H1 (cell line): ENCODE measurements at regions not wholly inside any gene's neighbourhood (a gene's known extent, or its start where the extent isn't known, plus 50 kb on each side); places are given as distances from the start of the nearest gene placed in this dataset.

Experiments
- CTCF ChIA-PET: fragments of 300-600 bp; sonication (Branson Sonifier 250); formaldehyde crosslinking; loops from one replicate; lab custom pipeline; 2021; ENCODE audit not compliant: partially characterized antibody; lab: Charles Lee
- POLR2A ChIA-PET: fragments of 300-600 bp; sonication (Branson Sonifier 250); formaldehyde crosslinking; loops from one replicate; lab custom pipeline; 2021; ENCODE audit warnings: inconsistent platforms; ENCODE audit not compliant: partially characterized antibody; lab: Charles Lee
- DNase-seq, 2 experiments: peaks; one replicate each; pipeline versions ENCODE4 v3.0.0 to v3.0.0-alpha.2; 2010 to 2022; ENCODE audit warnings: low spot score in 2 of 2, low read depth in 1 of 2, mixed read lengths in 1 of 2
- FAIRE-seq: peaks from 2 replicates; lab custom pipeline; 2011; peaks lifted over from hg19 to GRCh38; lab: Jason Lieb, UNC
- H2AFZ ChIP-seq: 2 replicates; pipeline ENCODE4 v1.8.1; 2012; ENCODE audit warnings: low read length, inconsistent platforms
- H2AK5ac ChIP-seq: 2 replicates; pipeline ENCODE4 v1.6.1; 2013; ENCODE audit warnings: low read depth, low read length
- H2BK120ac ChIP-seq: replicated peaks from 2 replicates; pipeline ENCODE3; 2013; ENCODE audit warnings: low read depth, low read length, inconsistent platforms
- H2BK12ac ChIP-seq: 2 replicates; pipeline ENCODE4 v1.6.1; 2013; ENCODE audit warnings: low read depth, low read length
- H2BK15ac ChIP-seq: 2 replicates; pipeline ENCODE4 v1.6.1; 2013; ENCODE audit warnings: low read length
- H2BK20ac ChIP-seq: 2 replicates; pipeline ENCODE4 v1.6.1; 2013; ENCODE audit warnings: low read length
- H2BK5ac ChIP-seq: 2 replicates; pipeline ENCODE4 v1.6.1; 2013; ENCODE audit warnings: low read depth, low read length
- H3K14ac ChIP-seq: 2 replicates; pipeline ENCODE4 v1.6.1; 2013; ENCODE audit warnings: inconsistent platforms; ENCODE audit not compliant: insufficient read length
- H3K18ac ChIP-seq: 2 replicates; pipeline ENCODE4 v1.6.1; 2013; ENCODE audit warnings: low read length; ENCODE audit errors: extremely low read depth
- H3K23ac ChIP-seq: 2 replicates; pipeline ENCODE4 v1.6.1; 2013; ENCODE audit warnings: inconsistent platforms; ENCODE audit not compliant: insufficient read length
- H3K23me2 ChIP-seq: 2 replicates; pipeline ENCODE4 v1.6.1; 2013; ENCODE audit warnings: low read depth, low read length
- H3K27ac ChIP-seq: 2 replicates; pipeline ENCODE4 v1.6.1; 2011; ENCODE audit warnings: low read depth, low read length, inconsistent platforms
- H3K27me3 ChIP-seq, 4 experiments: replicated peaks in 1 of 4; 1 replicate in 1 of 4; 2 replicates in 3 of 4; pipeline versions ENCODE4 v1.6.1 to v1.8.1; 2011 to 2013; ENCODE audit warnings: low read length in 3 of 4, mild to moderate bottlenecking in 3 of 4, inconsistent platforms in 2 of 4, mixed read lengths in 2 of 4, moderate library complexity in 1 of 4; ENCODE audit not compliant: control insufficient read depth in 3 of 4, insufficient read depth in 3 of 4; ENCODE audit errors: extremely low read depth in 1 of 4
- H3K36me3 ChIP-seq, 4 experiments: 2 replicates each; pipeline versions ENCODE4 v1.6.1 to v1.8.1; 2011 to 2013; ENCODE audit warnings: mild to moderate bottlenecking in 4 of 4, low read length in 3 of 4, moderate library complexity in 2 of 4, control low read depth in 1 of 4, inconsistent platforms in 1 of 4; ENCODE audit not compliant: insufficient read depth in 4 of 4, control insufficient read depth in 2 of 4
- H3K4ac ChIP-seq: replicated peaks from 2 replicates; pipeline ENCODE3; 2013; ENCODE audit warnings: low read length, low read depth, mixed read lengths, inconsistent platforms; ENCODE audit not compliant: insufficient read length
- H3K4me1 ChIP-seq, 4 experiments: replicated peaks in 1 of 4; 1 replicate in 1 of 4; 2 replicates in 3 of 4; pipeline versions ENCODE4 v1.6.1 to v1.8.1; 2011 to 2013; ENCODE audit warnings: low read length in 3 of 4, inconsistent platforms in 2 of 4, mixed read lengths in 1 of 4; ENCODE audit not compliant: insufficient read depth in 4 of 4, control insufficient read depth in 3 of 4
- H3K4me2 ChIP-seq, 2 experiments: 2 replicates each; pipeline versions ENCODE4 v1.6.1 to v1.8.1; 2011 to 2013; ENCODE audit warnings: low read depth in 2 of 2, low read length in 2 of 2, control low read depth in 1 of 2, inconsistent platforms in 1 of 2, mild to moderate bottlenecking in 1 of 2; ENCODE audit not compliant: insufficient read depth in 1 of 2
- H3K4me3 ChIP-seq, 4 experiments: fragments of 200-600, 300-600 bp in 1 of 4; sonication (generic), shearing (Covaris generic), sonication (Bioruptor Twin) in 1 of 4; 2 replicates each; pipeline versions ENCODE4 v1.5.1 to v1.8.1; 2011 to 2016; ENCODE audit warnings: low read length in 4 of 4, low read depth in 3 of 4, control low read depth in 2 of 4, inconsistent platforms in 2 of 4, mild to moderate bottlenecking in 2 of 4, mixed read lengths in 1 of 4, moderate library complexity in 1 of 4; ENCODE audit not compliant: insufficient read depth in 2 of 4; ENCODE audit errors: extremely low read depth in 1 of 4
- H3K56ac ChIP-seq: replicated peaks from 2 replicates; pipeline ENCODE3; 2013; ENCODE audit warnings: low read depth, mild to moderate bottlenecking, mixed read lengths, low read length, inconsistent platforms; ENCODE audit not compliant: insufficient read length
- H3K79me1 ChIP-seq: 2 replicates; pipeline ENCODE4 v1.6.1; 2013; ENCODE audit warnings: low read depth, low read length, control low read depth
- H3K79me2 ChIP-seq, 2 experiments: 2 replicates each; pipeline versions ENCODE4 v1.6.1 to v1.8.1; 2012 to 2013; ENCODE audit warnings: low read length in 2 of 2, mild to moderate bottlenecking in 2 of 2, inconsistent platforms in 1 of 2; ENCODE audit not compliant: insufficient read depth in 2 of 2, control insufficient read depth in 1 of 2
- H3K9ac ChIP-seq, 4 experiments: replicated peaks in 1 of 4; 1 replicate in 1 of 4; 2 replicates in 3 of 4; pipeline versions ENCODE4 v1.6.1 to v1.8.1; 2011 to 2013; ENCODE audit warnings: low read depth in 3 of 4, low read length in 3 of 4, control low read depth in 2 of 4, mild to moderate bottlenecking in 2 of 4, moderate library complexity in 2 of 4, inconsistent platforms in 1 of 4; ENCODE audit errors: extremely low read depth in 1 of 4
- H3K9me3 ChIP-seq, 2 experiments: 2 replicates each; pipeline versions ENCODE4 v1.6.1 to v1.8.1; 2012 to 2013; ENCODE audit warnings: mild to moderate bottlenecking in 2 of 2, moderate library complexity in 2 of 2, control low read depth in 1 of 2, inconsistent platforms in 1 of 2, low read depth in 1 of 2, low read length in 1 of 2, mixed read lengths in 1 of 2; ENCODE audit not compliant: insufficient read depth in 2 of 2
- H4K20me1 ChIP-seq, 2 experiments: replicated peaks in 1 of 2; 2 replicates each; pipeline versions ENCODE3 to v1.8.1; 2011 to 2013; ENCODE audit warnings: inconsistent platforms in 2 of 2, low read length in 2 of 2, mild to moderate bottlenecking in 1 of 2; ENCODE audit not compliant: insufficient read depth in 2 of 2, control insufficient read depth in 1 of 2
- H4K5ac ChIP-seq: 2 replicates; pipeline ENCODE4 v1.6.1; 2013; ENCODE audit warnings: low read length, low read depth, mixed read lengths, inconsistent platforms; ENCODE audit not compliant: insufficient read length
- H4K8ac ChIP-seq: 2 replicates; pipeline ENCODE4 v1.8.0; 2013; ENCODE audit warnings: mild to moderate bottlenecking, moderate library complexity, low read length, inconsistent platforms; ENCODE audit not compliant: insufficient read depth; ENCODE audit errors: extremely low read depth
- H4K91ac ChIP-seq: replicated peaks from 2 replicates; pipeline ENCODE3; 2013; ENCODE audit warnings: low read length, mixed read lengths, inconsistent platforms; ENCODE audit not compliant: insufficient read length
- BACH1 ChIP-seq: IDR thresholded peaks from 2 replicates; pipeline ENCODE4 v1.6.1; 2012; ENCODE audit warnings: low read length, improper control_type of control experiment
- CBX8 ChIP-seq: fragments of 300-800, 300-1000 bp; sonication (generic); IDR thresholded peaks from 2 replicates; pipeline ENCODE4 v1.7.1; 2016; ENCODE audit warnings: low read depth, low read length, borderline replicate concordance
- CREB1 ChIP-seq: IDR thresholded peaks from 2 replicates; pipeline ENCODE4 v1.6.1; 2012; ENCODE audit warnings: inconsistent platforms
- FOSL1 ChIP-seq: IDR thresholded peaks from 2 replicates; pipeline ENCODE4 v1.6.1; 2011; ENCODE audit warnings: mild to moderate bottlenecking, low read depth, low read length, moderate library complexity; ENCODE audit not compliant: insufficient read depth
- JUND ChIP-seq: IDR thresholded peaks from 2 replicates; pipeline ENCODE4 v1.6.1; 2011; ENCODE audit warnings: mild to moderate bottlenecking, improper control_type of control experiment, low read length
- KDM4A ChIP-seq: IDR thresholded peaks from one replicate; pipeline ENCODE4 v1.7.1; 2012; ENCODE audit warnings: low read depth, mild to moderate bottlenecking, moderate library complexity, low read length, inconsistent platforms; ENCODE audit not compliant: severe bottlenecking
- MAFK ChIP-seq: IDR thresholded peaks from 2 replicates; pipeline ENCODE4 v1.6.1; 2012; ENCODE audit warnings: low read depth, mild to moderate bottlenecking, improper control_type of control experiment, low read length
- POLR2A ChIP-seq, 2 experiments: IDR thresholded peaks; 1 replicate in 1 of 2; 2 replicates in 1 of 2; pipeline ENCODE4 v1.6.1; 2011; ENCODE audit warnings: low read depth in 2 of 2, low read length in 2 of 2, mild to moderate bottlenecking in 2 of 2; ENCODE audit errors: control extremely low read depth in 1 of 2
- SUZ12 ChIP-seq: fragments of 200-600 bp; sonication (generic); IDR thresholded peaks from 2 replicates; pipeline ENCODE4 v1.6.1; 2012; ENCODE audit warnings: mild to moderate bottlenecking, inconsistent platforms, low read length, moderate library complexity, mixed read lengths
- WGBS, 2 experiments: shearing (Covaris generic) in 1 of 2; methylation state at CpG; one replicate each; pipeline versions ENCODE4 v1.1.6 to v1.1.7; 2013 to 2015; ENCODE audit warnings: low lambda C conversion rate in 2 of 2, mixed read lengths in 2 of 2, inconsistent platforms in 1 of 2, low coverage in 1 of 2, missing lambda C conversion rate in 1 of 2; ENCODE audit not compliant: insufficient replicate concordance in 2 of 2, insufficient coverage in 1 of 2, insufficient read length in 1 of 2; ENCODE audit errors: extremely low coverage in 1 of 2, missing lambda C conversion rate in 1 of 2; 5-methylcytosine and 5-hydroxymethylcytosine counted together

DNA sequence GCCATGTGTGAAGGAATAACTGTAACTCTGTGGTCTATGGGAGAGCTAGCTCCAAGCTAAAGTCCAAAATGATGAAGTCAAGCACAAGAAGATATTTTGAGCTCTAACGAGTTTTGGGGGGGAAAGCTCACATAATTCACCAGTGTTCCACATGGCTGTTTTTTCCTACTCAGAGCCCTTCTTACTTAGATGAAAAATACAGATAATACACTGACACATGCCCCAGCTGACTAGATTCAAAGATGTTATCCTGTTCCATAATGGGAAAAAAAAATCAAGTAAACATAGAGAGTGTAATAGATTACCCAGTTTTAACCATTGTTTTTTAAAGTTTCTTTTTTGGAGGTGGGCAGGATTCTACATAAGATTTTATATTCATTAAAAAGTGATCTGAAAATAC lies 86.6 kb downstream of the PRLHR start:
- FAIRE-seq (no peak), DNase-seq (no peak)
- no peak overlapping the region for H3K4me3 ChIP-seq
- H3K14ac ChIP-seq: no peak overlapping the region
- H4K5ac ChIP-seq: no peak overlapping the region
- no peaks in the 10 kb centered on the region for H3K23me2 ChIP-seq
- H2BK5ac ChIP-seq: no peak overlapping the region
- no peaks in the 10 kb centered on the region for H3K79me2 ChIP-seq
- POLR2A ChIA-PET: no interaction called here
- H3K36me3 ChIP-seq: no peaks in the 10 kb centered on the region
- no peaks in the 10 kb centered on the region for H3K27me3 ChIP-seq
- H3K18ac ChIP-seq: no peak overlapping the region
- no peaks in the 10 kb centered on the region for H3K4me1 ChIP-seq
- no peak overlapping the region for H3K4ac ChIP-seq
- H3K9me3 ChIP-seq: no peaks in the 10 kb centered on the region
- no peak overlapping the region for H2BK120ac ChIP-seq
- H2AK5ac ChIP-seq: no peak overlapping the region
- no peak overlapping the region for H4K8ac ChIP-seq
- no peak overlapping the region for H3K4me2 ChIP-seq
- no peak overlapping the region for H2BK15ac ChIP-seq
- H3K79me1 ChIP-seq: no peaks in the 10 kb centered on the region
- 90% methylated on average over 1 of the region's 1 CpG; no CpG with 5 or more reads in 1 of the 2 experiments for WGBS, 2 experiments
- H3K56ac ChIP-seq: no peak overlapping the region
- H4K20me1 ChIP-seq: no peaks in the 10 kb centered on the region
- no peak overlapping the region for H3K9ac ChIP-seq
- H2AFZ ChIP-seq: no peak overlapping the region
- no peak overlapping the region for H4K91ac ChIP-seq
- H2BK20ac ChIP-seq: no peak overlapping the region
- H3K27ac ChIP-seq: no peak overlapping the region
- H2BK12ac ChIP-seq: no peak overlapping the region
- CTCF ChIA-PET: interaction anchor here (0.9 to 1.2 kb wide), 3 partner anchors 31 to 119 kb away, joined by 3 read pairs; no protein-coding TSS in a partner anchor
- H3K23ac ChIP-seq: no peak overlapping the region
- TF ChIP-seq FOSL1: no peak
- TF ChIP-seq POLR2A (IDR thresholded peaks at IDR 0.05; ENCODE audit: control extremely low read depth in 1 of 2, low read depth in 2 of 2, low read length in 2 of 2): no peak
- TF ChIP-seq BACH1: no peak
- no peak for TF ChIP-seq JUND
- no peak for TF ChIP-seq CBX8
- no peak for TF ChIP-seq SUZ12
- no peak for TF ChIP-seq MAFK
- TF ChIP-seq CREB1: no peak
- no peak for TF ChIP-seq KDM4A
